COLO668 (cell line): ENCODE measurements at regions not wholly inside any gene's neighbourhood (a gene's known extent, or its start where the extent isn't known, plus 50 kb on each side); places are given as distances from the start of the nearest gene placed in this dataset.
"Not testable (repeated sequence)": the region's sequence is repeated elsewhere in the genome, so short reads cannot be mapped to it uniquely, and the experiment has no call there.

Experiments used
- DNase-seq: peaks from one replicate; lab custom pipeline; 2025; ENCODE audit not compliant: unreplicated experiment; lab: John Stamatoyannopoulos, UW

GRCh38 chr10:21406595-21407193 is 118.8 kb downstream of the SKIDA1 start:
- DNase-seq = no peak

GRCh38 chr10:21405981-21406380 is 119.5 kb downstream of the SKIDA1 start:
- DNase-seq = no peak

GRCh38 chr10:21403256-21404015 is 122.0 kb downstream of the SKIDA1 start:
- DNase-seq = no peak

GRCh38 chr10:21402606-21403083 is 122.8 kb downstream of the SKIDA1 start:
- DNase-seq = no peak

- no peak for DNase-seq
Observed at GRCh38 chr10:21401196-21401595, 124.3 kb downstream of the SKIDA1 start.

GRCh38 chr10:21399392-21400035 is 126.0 kb downstream of the SKIDA1 start:
- DNase-seq = peak; percentile 10

- no peak for DNase-seq
Observed at GRCh38 chr10:21398563-21399231, 126.8 kb downstream of the SKIDA1 start.

- DNase-seq = no peak
Observed at GRCh38 chr10:21396889-21397288, 128.6 kb downstream of the SKIDA1 start.

GRCh38 chr10:21393931-21394330 is 131.6 kb downstream of the SKIDA1 start:
- no peak for DNase-seq

- DNase-seq = no peak
Observed at GRCh38 chr10:21388589-21388988, 136.9 kb downstream of the SKIDA1 start.

GRCh38 chr10:21387868-21388267 is 137.6 kb downstream of the SKIDA1 start:
- no peak for DNase-seq

GRCh38 chr10:21385996-21386585 is 139.4 kb downstream of the SKIDA1 start:
- no peak for DNase-seq

GRCh38 chr10:21385536-21385935 is 139.9 kb downstream of the SKIDA1 start:
- no peak for DNase-seq

- DNase-seq = no peak
Observed at GRCh38 chr10:21379143-21379542, 146.3 kb downstream of the SKIDA1 start.

GRCh38 chr10:21375274-21375673 is 150.2 kb downstream of the SKIDA1 start:
- not testable (repeated sequence) for DNase-seq

- not testable (repeated sequence) for DNase-seq
Observed at GRCh38 chr10:21373881-21374280, 151.6 kb downstream of the SKIDA1 start.

- no peak for DNase-seq
Observed at GRCh38 chr10:21372651-21373410, 152.7 kb downstream of the SKIDA1 start.

GRCh38 chr10:21369697-21370096 is 155.8 kb downstream of the SKIDA1 start:
- DNase-seq = no peak

- DNase-seq = no peak
Observed at GRCh38 chr10:21368728-21369425, 156.6 kb downstream of the SKIDA1 start.
